Nephron (organoid): ENCODE measurements at regions not wholly inside any gene's neighbourhood (a gene's known extent, or its start where the extent isn't known, plus 50 kb on each side); places are given as distances from the start of the nearest gene placed in this dataset.

Experiments
- H3K27ac Mint-ChIP-seq, 3 experiments: 2 replicates each; pipeline ENCODE4 v1.8.0; 2020; ENCODE audit warnings: mixed read lengths in 3 of 3, mild to moderate bottlenecking in 2 of 3, moderate library complexity in 1 of 3
- H3K27me3 Mint-ChIP-seq: 2 replicates; pipeline ENCODE4 v1.8.0; 2021; ENCODE audit warnings: low read depth, mild to moderate bottlenecking, moderate library complexity, mixed read lengths
- H3K36me3 Mint-ChIP-seq: 2 replicates; pipeline ENCODE4 v1.8.0; 2020; ENCODE audit warnings: low read depth, mixed read lengths
- H3K4me1 Mint-ChIP-seq: 2 replicates; pipeline ENCODE4 v1.8.0; 2020; ENCODE audit warnings: mixed read lengths
- H3K4me3 Mint-ChIP-seq, 3 experiments: 2 replicates each; pipeline ENCODE4 v1.8.0; 2020; ENCODE audit warnings: mild to moderate bottlenecking in 3 of 3, mixed read lengths in 3 of 3, moderate library complexity in 2 of 3
- H3K9me3 Mint-ChIP-seq: 2 replicates; pipeline ENCODE4 v1.8.0; 2020; ENCODE audit warnings: mixed read lengths
- TF ChIP-seq, protein P1 (sequence below), 3 experiments: fragments of 200-600 bp; sonication (generic); IDR thresholded peaks; one replicate each; pipeline ENCODE4 v1.5.0; 2021; ENCODE audit warnings: antibody characterized with exemption in 3 of 3; ENCODE audit not compliant: unreplicated experiment in 3 of 3

DNA sequence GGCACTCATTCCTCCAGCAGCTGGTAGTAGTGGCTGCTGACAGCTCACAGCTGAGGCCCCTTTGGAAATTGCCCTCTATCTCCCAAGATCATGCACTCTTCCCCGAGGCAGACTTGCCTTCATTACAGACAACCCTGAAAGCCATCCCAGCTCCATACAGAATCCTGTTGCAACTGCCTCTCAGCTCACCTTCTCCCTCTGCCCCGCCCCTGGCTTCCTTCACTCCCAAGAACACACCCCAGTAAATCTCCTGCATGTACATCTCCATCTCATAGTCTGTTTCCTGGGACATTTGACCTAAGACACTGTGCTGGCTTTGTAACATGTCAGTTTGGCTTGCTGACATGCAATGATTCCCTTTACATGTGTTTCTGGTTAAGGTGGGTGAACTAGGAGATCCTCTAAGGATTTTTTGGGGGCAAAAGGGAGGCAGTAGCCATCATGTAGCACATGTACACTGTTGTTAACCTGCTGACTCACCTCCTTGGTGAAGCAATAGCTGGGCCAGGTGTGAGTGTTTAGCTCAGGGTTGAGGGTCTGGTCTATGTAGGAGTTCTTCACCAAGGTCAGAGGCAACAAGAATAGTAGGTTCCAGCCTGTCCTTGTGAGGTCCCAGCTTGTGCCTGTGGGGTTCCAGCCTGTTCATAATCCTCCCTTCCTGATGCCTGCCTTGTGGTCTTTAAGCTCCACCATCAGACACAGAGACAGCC lies 179.6 kb downstream of the CSNK2A3 start:
- Mint-ChIP-seq H3K9me3 (peaks cover 2% of the 10 kb centered on the region), H3K36me3 (no peaks in the 10 kb centered on the region), H3K27ac (no peak overlapping the region), H3K4me3 (no peak overlapping the region), H3K27me3 (peaks cover 9% of the 10 kb centered on the region), H3K4me1 (peaks cover 47% of the 10 kb centered on the region)
- TF ChIP-seq, protein P1, sequence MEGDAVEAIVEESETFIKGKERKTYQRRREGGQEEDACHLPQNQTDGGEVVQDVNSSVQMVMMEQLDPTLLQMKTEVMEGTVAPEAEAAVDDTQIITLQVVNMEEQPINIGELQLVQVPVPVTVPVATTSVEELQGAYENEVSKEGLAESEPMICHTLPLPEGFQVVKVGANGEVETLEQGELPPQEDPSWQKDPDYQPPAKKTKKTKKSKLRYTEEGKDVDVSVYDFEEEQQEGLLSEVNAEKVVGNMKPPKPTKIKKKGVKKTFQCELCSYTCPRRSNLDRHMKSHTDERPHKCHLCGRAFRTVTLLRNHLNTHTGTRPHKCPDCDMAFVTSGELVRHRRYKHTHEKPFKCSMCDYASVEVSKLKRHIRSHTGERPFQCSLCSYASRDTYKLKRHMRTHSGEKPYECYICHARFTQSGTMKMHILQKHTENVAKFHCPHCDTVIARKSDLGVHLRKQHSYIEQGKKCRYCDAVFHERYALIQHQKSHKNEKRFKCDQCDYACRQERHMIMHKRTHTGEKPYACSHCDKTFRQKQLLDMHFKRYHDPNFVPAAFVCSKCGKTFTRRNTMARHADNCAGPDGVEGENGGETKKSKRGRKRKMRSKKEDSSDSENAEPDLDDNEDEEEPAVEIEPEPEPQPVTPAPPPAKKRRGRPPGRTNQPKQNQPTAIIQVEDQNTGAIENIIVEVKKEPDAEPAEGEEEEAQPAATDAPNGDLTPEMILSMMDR (IDR thresholded peaks at IDR 0.05; ENCODE audit: unreplicated experiment in 3 of 3): no peak

DNA sequence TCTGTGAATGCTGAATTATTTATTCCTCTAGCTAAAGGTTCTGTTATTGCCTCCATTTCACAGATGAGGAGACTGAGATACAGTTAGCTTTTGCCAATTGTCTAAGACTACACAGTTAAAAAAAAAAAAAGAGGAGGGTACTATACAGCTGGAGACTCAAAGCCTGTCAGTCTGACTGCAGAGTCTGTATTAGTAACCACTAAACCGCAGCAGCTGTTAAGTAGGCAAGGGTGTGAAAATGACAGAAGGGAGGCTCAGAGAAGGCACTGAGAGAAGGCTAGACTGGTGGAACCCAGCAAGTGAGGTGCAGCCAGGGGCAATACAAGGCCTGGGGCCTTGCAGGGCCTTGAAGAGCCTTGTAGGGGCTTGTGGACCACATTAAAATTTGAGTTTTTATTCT lies 181.2 kb downstream of the CSNK2A3 start:
- Mint-ChIP-seq H3K36me3 (no peaks in the 10 kb centered on the region), H3K27ac (peak overlapping the region in 2 of 3 experiments; percentile 15 to 34), H3K9me3 (peaks cover 2% of the 10 kb centered on the region), H3K4me3 (no peak overlapping the region), H3K4me1 (peaks cover 49% of the 10 kb centered on the region), H3K27me3 (peaks cover 11% of the 10 kb centered on the region)
- TF ChIP-seq, protein P1 (IDR thresholded peaks at IDR 0.05; ENCODE audit: unreplicated experiment in 3 of 3): no peak

DNA sequence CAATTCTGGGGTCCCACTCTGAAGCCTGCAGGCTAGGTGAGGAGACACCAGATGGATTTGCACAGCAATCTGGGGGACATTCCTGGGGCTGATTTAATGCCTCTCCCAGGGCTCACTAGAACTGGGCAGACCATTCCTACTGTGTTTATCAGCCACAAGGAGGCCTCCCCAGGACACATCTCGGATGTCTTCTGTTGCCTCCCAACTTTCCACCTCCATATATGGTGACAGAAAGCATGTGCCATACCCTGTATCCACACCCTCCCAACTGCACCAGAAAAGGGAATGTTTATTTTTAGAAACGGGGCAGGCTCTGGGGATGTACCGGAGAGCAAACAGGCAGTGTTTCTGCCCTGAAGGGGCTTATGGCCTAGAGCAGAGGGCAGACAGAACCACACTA lies 181.8 kb downstream of the CSNK2A3 start:
- Mint-ChIP-seq H3K36me3 (no peaks in the 10 kb centered on the region), H3K4me1 (peaks cover 49% of the 10 kb centered on the region), H3K4me3 (no peak overlapping the region), H3K9me3 (peaks cover 2% of the 10 kb centered on the region), H3K27me3 (peaks cover 11% of the 10 kb centered on the region), H3K27ac (peak overlapping the region in 2 of 3 experiments; percentile 34 to 48)
- TF ChIP-seq, protein P1 (IDR thresholded peaks at IDR 0.05; ENCODE audit: unreplicated experiment in 3 of 3): no peak

DNA sequence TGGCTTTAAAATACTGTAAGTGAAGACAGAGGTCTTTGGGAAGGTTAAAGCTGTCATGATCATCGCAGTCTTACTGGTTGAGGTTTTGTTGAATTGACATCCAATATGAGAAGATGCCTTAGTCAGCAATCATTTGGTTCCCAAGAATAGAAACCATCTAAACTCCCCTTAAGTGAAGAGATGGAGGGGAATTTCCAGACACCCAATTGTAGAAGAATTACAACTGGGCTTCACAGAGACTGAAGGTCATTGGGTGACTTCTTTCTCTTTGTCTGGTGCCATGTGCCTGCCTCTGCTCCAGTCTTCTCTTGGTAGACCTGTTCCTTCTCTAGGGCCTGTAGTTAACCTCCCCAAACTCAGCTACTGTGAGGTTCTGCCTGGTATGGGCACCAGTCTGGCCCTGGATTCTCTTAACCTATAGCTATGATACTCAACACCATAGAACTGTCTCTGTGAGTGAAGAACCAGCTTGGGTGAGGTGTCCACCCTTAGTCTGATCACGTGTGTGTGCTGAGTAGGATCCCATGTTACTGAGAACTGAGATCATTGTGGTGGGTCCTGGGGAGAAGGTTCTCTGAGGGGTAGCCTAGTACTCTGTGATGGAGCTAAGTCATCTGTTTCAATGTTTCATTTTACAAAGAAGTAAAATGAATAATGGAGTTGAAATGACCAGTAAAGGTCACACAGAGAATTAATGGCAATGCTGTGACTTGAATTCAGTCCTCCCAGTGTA lies 182.5 kb downstream of the CSNK2A3 start:
- Mint-ChIP-seq H3K4me3 (no peak overlapping the region), H3K4me1 (peaks cover 49% of the 10 kb centered on the region), H3K9me3 (peaks cover 2% of the 10 kb centered on the region), H3K27me3 (peaks cover 11% of the 10 kb centered on the region), H3K27ac (no peak overlapping the region), H3K36me3 (no peaks in the 10 kb centered on the region)
- TF ChIP-seq, protein P1 (IDR thresholded peaks at IDR 0.05; ENCODE audit: unreplicated experiment in 3 of 3): no peak

DNA sequence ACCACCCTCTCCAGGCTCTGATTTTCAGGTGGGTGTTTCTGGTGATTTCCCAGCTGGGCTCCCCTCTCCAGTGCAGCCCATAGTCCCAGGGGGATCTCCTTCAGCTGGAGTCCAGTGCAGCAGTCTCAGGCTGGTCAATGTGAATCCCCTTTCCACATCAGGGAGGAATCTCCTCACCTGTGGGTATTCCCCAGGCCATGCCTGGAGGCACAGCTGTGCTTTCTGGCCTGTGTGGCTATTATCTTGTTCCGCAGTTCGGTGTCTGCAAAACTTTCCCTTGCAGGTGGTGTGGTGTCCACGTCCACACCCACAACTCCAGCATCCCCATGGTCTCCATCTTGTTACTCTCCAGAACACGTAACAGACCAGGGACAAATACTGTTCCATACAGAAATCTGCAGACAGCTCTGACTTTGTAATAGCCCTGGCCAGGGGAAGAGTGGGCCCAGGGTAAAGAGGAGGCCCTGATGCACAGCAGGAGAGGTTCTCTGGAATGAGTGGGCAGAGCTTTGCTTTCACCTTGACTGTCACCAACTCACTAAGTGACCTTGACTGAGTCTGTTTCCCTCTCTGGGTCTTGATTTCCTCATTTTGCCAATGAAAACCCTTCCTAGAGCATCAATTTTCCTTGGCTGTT lies 183.2 kb downstream of the CSNK2A3 start:
- Mint-ChIP-seq H3K9me3 (peaks cover 2% of the 10 kb centered on the region), H3K27me3 (peaks cover 10% of the 10 kb centered on the region), H3K4me1 (peaks cover 48% of the 10 kb centered on the region), H3K36me3 (no peaks in the 10 kb centered on the region), H3K4me3 (no peak overlapping the region), H3K27ac (no peak overlapping the region)
- TF ChIP-seq, protein P1 (IDR thresholded peaks at IDR 0.05; ENCODE audit: unreplicated experiment in 3 of 3): no peak
